M059J (cell line): ENCODE measurements at regions not wholly inside any gene's neighbourhood (a gene's known extent, or its start where the extent isn't known, plus 50 kb on each side); places are given as distances from the start of the nearest gene placed in this dataset.
A peak's percentile ranks its signal among the peaks of the same experiment; 100 is the strongest.

ENCODE experiments used
- DNase-seq: peaks from one replicate; pipeline ENCODE4 v3.0.0-alpha.2; 2012; ENCODE audit warnings: low read depth

DNA sequence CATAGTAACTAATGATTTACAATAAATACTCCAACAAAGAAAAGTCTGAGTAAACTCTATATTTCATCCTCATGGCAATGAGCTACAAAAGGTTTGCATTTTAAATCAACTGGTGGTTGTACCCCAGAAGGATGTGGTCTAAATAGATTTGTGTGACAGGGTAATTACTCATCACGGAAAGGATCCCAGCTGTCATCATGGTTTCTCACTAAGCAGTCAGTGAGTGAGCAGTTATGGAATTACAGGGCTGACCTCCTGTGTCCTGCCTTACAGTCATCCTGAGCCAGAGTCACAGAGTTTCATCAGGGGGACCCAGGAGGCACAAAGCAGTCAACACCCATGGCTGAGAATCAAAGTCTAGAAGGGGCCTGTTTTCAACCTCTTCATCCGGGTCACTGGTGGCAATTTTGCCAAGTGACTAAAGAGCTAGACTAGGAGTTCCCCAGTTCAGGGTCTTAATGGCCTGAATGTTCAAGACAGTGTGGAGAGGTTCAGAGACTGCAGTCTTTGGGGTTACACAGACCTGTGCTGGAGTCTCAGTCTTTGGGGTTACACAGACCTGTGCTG, 210.7 kb upstream of the SLC24A2 start:
- peak; percentile 98 for DNase-seq

DNA sequence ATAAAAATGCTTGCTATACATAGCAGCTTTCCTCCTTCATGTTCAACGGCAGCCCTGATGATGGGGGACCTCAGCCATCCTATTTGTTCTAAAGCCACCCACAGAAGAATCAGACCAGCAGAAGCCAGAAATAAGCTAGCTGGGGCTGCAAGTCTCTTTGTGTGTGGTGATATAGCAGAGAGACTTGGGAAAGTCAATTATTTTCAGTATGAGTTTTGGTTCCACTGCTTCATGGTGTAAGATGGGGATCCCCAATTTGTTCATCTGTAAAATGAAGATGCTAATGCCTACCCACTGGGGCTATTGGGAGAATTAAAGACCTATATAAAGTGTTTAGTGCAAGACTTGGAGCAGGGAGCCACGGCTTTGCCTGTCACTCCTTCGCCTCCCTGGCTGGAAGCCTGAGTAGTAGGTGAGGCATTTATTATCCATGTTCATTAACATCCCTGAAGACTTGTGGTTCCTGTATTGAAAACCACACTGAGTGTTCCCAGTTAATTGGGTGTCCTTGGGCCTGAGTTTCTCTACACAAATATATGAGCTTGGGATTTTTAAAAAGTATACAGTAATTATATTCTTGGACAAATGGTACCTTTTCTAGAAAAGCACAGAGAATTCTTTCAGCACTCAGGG, 210.1 kb upstream of the SLC24A2 start:
- DNase-seq = peak; percentile 83

DNA sequence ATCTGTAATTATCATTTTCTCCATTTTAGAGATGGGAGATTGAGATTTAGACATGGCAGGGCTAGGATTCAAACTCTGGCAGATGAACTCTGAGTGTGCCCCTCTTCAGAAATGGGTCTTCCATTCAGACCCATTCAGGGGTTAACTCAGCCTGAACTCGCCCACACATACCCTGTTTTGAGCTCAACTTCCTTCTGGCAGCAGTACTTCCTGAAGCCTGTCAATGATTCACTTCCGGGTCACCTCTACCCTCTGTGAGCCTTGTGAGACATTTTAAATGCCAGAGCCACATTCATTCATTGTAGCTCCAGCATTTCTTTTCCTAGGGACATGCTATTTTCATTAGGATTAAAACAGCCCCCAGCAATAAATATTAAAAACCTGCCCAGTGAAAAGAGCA, 209.3 kb upstream of the SLC24A2 start:
- DNase-seq = peak; percentile 61

DNA sequence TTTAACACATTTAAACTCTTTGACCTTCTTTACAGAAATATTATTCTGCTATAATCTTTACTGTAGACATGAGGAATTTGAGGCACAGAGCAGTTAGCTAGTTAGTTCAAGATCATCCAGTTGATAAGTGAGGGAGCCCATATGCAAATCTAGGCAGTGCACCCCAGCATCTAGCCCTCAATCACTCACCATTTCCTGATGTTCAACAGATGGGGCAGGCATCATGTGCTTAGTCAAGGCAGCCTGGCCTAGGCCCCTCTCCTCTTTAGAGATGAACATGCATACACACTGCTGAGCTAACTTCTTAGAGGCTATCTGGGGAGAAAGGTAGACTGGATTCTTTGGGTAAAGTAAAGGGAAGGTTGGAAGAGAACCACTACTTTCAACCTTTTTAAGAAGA, 206.8 kb upstream of the SLC24A2 start:
- DNase-seq = no peak

DNA sequence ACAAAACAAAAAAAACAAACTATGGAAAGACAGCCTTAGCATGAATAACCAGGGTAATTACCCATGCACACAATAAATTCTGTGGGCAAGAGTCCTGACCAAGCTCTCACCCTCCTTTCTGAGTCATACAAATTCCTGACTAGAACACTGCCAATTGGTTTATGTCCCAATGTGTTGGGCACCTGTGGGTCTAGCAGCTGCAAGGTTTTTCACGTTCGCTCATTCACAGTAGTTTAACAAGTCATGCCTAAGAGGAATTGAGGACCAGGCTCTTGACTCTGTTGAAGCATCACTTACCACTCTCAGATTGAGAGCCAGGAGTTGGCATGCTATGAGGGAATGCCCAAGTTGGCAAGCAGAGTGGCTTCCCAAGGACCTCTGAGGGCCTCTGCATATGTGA, 205.5 kb upstream of the SLC24A2 start:
- DNase-seq = peak; percentile 97

DNA sequence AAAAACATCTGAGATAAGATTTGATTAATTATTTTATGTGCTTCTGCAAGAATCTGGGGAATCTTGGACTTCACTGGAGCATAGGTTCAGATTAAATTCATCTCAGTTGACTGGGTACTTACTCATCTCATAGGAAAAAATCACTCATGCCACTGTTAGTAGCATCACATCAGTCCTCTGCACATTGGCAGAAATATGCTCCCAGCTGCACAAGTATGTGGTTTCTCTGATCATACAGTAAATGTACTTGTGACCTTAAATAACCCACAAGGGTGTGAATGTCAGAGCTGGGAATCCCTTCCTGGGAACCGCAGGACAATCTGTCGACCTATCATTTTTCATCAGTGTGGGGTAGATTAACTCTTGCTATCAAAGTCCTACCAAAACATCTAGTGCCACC, 203.7 kb upstream of the SLC24A2 start:
- peak; percentile 92 for DNase-seq

DNA sequence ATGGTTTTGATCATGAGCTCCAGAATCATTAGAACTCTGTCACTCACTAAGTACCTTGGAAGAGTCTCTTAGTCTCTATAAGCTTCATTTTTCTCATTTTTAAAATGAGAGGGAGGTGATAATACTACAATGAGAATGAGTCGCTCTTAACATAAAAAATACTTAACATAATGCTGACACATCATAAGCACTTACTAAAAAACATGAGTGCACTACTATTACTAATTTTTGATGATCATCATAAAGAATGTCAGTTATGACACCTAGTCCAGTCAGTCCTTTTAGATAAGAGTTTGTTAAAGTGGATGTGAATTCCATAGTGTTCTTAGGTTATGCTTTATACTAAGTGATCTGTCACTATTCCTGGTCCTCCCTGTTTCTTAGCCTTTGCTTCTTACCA, 200.4 kb upstream of the SLC24A2 start:
- no peak for DNase-seq

DNA sequence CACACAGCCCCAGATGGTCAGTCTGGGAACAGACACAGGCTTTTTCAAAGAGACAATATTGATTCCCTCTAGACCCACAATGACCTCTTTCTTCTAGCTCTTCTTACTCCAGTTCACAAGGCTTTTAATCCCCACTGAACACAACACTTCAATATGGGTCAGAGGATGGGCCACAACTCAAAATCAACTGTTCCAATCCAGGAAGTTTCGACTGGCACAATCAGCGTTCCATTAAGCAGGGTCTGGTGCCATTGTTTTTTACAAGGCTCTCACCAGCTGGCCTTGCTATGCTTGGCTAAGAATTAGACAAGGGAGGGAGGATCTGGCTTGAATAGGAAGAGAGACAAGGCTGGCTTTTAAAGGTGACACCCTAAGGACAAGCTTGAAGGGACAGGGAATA, 199.4 kb upstream of the SLC24A2 start:
- DNase-seq = no peak

DNA sequence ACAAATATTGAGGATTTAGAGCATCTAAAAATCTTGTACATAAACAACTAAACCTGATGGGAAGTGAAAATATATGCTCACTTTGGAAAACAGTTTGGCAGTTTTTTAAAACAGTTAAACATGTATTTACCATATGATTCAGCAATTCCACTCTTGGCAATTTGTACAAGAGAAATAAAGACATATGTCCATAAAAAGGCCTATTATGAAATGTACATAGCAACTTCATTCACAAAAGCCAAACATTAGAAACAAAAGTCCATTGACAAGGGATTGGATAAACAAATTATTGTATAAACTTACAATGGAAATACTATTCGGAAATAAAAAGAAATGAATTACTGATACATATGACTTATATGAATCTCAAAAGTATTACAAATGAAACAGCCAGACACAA, 196.2 kb upstream of the SLC24A2 start:
- DNase-seq = no peak

DNA sequence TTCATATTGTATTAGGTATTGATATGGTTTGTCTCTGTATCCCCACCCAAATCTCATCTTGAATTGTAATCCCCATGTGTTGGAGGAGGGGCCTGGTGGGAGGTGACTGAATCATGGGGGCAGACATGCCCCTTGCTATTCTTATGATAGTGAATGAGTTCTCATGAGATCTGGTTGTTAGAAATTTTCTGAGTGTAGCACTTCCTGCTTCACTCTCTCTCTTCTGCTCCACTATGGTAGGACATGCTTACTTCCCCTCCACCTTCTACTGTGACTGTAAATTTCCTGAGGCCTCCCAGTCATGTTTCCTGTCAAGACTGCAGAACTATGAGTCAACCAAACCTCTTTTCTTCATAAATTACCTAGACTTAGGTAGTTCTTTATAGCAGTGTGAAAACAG, 187.4 kb upstream of the SLC24A2 start:
- DNase-seq = peak; percentile 81

DNA sequence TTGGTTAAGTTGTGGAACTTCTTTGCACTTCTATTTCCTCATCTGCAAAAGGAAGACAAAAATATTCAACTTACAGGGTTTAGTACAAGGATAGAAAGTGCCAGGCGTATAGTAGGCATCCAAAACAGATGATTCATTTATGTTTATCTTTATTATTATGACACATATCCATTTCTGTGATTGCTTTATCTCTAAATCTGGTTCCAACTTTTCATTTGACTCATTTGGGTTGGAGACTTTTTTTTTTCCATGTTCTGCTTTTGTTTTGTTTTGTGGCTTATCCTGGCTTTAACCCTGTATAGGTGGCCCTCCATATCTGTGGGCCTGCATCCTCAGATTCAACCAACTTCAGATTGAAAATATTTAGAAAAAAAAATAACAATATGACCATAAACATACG, 186.7 kb upstream of the SLC24A2 start:
- peak; percentile 67 for DNase-seq

DNA sequence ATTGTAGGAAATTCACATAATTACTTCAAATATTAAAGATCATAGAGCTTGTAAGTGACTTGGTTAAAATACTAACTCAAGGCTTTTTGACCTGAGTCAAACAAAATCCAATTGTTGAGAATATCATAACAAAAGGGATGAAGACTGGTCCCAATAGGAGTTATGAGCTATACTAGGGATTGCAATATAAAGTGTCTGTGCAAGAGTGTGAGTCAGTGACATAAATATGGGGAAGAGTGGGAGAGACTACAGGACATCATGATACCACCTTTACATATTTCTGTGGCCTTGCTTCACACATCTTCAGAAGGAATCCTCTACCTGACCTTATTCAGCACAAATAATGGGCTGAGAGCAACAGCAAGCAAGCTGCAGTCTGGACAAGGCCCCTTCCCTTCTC, 180.9 kb upstream of the SLC24A2 start:
- no peak for DNase-seq

DNA sequence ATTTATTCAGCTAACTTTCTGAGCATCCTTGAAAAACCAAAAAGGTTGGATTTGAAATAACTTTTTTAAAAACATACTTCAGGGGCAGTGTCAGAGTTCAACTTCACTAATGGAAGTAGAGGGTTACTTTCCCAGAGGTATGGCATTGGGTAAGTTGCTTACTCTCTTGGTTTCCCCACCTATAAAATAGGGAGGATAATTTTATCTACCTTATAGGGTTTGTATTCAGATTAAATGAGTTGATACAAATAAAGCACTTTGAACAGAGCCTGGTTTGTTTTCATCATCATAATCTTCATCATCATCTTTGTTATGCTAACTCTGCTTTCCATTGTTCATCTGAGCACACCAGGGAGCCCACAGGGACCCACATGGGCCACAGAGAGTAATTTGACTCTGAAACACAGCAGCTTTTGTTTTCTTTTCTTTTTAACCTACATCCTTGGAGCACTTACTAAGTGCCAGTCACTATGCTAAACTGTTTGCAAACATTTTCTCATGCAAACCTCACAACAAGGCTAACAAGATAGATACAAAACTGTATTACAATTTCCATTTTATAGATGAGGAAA, 179.1 kb upstream of the SLC24A2 start:
- no peak for DNase-seq

DNA sequence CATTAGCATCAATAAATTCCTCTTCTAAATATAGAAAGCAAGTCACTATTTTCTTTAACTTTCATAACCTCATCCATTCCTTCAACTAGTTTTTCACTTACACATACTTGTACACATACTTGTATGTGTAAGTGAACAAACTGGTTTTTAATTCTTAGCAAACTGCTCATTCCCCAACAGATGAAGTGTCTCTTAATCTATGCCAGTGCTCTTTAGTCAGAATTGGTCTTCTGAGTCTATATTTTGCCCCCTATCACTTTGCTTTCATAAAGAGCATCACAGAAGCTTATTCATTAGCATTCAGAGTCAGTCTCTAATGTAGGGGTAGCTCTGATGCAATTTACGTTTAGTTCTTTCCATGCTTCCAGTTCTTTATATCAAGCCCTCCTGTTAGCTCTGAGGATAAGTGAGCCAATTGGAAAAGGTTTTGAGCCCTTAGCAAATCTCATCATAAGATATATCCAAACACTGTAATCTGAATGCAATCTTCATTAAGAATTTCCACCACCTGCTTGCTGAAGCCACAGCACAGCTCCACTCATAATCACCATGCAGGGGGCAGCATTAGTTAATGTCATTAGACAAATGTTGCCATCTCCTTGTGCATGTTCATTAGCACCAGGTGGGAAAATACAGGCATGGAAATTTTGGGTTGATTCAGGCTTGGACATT, 178.5 kb upstream of the SLC24A2 start:
- DNase-seq = peak; percentile 7

DNA sequence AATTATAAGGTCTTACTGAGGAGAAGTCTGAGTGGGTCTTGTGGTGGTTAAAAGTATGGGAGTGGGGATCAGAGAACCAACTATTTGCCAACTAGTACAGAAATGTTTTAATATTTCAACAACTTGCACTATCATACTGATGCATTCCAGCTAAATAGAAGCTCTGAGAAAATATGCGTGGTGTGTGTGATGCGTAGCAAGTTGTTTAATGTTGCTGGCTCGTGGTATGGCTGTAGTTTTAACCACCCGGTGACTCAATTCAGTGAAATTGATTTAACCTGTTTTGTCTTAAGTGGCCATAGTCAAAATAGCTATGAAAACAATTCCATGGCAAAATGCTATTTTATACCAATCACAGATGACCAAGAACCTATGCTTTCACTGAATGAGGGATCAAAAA, 176.5 kb upstream of the SLC24A2 start:
- no peak for DNase-seq

DNA sequence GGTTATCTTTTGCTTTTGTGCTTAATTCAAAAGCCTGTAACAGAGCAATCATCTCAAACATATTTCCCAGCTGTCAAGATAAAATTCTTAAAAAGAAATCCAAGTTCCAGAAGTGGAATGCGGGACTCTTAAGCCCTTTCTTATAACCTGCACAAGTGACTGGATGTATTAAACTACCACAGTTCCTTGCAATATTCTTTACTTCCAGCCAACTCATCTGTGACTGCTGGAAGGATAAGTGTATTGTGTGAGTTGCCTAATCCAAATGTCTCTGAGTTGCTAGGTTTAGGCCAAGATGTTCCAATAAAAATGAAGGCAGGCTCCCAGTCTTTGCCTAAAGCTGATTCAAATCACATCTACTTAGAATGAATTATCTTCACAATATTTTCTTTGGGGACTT, 159.2 kb upstream of the SLC24A2 start:
- DNase-seq = no peak

DNA sequence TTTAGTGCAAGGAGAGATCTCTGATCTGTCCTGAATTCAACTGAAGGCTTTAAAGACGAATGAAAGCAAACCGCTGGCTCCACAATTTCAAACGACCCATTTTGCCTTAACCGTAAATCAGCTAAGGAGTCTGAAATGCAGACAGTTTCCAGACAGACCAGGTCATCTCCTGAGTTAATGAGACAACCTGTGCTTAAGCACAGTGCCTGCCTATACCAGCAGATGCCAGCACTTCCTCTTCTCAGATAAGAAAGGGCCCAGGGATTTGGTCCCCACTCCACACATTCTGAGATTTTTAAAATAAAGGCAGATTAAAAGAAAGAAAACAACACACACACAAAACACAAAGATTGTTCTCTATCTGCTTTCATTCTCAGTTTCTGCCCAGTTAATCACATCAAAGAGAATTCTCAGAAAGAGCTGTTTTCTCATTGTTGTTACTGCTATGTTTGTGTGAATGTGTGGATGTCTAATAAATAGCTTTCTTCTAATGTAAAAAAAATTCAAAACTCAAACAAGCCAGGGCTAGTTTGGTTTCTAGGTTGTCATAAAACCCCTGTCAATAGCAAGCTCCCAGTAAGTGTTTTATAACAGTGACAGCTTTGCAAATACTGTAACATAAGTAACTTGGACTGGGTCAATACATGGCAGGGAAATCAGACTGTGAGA, 157.7 kb upstream of the SLC24A2 start:
- DNase-seq = peak; percentile 46

DNA sequence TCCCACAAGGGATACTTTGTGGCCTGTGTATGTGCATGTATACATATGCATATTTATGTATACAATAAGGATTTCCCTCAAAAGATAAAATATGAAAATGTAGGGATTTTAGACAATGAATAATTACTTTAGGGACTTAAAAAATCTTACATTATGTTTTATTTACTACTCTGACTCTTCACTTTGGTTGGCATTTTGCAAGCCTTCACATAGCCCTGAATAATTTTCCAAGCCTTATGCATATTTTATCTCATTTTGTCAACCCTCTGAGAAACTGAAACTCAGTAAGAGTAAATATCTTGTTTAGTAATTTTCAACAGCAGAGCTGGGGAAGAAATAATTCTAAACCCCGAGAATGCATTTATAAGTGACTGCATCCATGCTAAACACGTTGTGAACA, 153.0 kb upstream of the SLC24A2 start:
- no peak for DNase-seq

DNA sequence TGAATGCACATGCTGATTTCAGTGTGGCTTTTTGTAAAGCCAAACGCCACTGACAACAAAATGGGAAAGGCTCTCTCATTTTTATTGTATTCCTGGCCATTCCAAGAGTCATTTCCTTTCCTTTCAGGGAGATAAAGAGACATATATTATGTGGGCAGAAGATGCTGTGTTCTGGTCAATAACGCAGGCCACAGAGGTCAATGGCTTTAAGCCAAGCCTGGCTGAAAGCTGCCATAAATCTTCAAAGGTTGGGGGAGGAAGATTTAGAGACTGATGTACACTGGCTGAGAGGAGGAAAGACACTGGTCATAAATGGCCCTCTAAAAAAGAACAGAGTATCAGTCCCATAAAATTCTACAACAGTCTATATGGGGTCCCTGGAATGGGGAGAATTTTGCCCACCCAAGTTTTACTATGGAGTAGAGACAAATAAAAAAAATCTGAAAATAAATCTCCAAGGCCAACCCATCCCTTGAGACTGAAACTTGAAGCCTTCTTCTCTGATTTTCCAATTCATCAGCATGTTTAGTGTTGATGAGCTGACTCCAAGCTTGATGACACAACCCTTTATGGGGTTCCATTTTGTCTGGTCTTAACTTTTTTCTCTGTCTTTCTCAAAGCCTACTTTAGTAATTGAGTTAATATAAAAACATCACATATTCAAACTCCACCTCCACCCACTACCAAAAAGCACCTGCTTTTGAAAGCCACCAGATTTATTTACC, 152.1 kb upstream of the SLC24A2 start:
- DNase-seq = peak; percentile 30

DNA sequence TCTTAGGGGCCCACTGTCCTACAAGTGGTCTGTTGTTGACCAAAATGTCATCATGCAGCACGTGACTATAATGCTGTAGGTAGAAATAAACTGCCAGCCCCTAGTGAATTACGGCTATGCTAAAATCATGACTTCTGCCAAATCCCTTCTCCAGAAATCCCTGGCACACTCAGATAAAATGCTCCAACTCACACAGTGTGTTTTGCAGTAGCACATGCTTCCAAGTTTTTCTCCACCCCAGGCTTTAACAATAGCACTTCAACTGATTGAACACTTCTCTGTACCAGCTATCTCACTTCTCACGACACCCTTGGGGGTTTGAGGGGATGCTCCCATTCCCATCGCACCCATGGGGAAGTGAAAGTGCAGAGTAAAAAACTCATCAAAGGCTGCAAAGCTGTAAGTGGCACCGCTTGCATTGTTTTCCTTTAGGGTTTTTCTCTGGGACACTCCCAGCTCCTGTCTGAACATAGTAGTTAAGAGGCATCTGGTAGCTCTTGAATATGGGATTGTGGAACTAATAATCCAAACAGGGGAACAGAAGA, 151.0 kb upstream of the SLC24A2 start:
- no peak for DNase-seq

DNA sequence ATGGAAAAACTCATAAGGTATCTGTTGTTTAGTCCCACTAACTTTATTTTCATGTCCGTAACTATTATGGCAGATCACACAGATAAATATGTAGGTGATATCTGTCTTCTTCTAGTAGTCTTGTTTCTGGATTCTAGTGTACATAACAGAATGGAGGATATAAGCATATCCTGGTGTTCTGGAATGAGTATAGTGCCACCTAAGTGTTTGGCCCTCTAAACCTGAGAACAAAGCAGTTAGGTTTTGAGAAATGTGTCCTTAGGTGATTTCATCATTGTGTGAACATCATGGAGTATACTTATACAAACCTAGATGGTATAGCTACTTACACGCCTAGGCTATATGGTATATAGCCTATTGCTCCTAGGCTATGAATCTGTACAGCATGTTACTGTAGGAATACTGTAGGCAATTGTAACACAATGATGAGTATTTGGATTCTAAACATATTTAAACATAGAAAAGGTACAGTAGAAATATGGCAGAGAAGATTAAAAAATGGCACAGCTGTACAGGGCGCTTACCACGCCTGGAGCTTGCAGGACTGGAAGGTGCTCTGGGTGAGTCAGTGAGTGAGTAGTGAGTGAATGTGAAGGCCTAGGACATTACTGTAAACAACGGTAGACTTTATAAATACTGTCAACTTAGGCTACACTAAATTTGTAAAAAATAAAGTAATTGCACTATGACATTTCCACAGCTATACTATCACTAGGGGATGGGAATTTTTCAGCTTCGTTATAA, 150.3 kb upstream of the SLC24A2 start:
- DNase-seq = peak; percentile 23
